Ishikawa (cell line): ENCODE measurements at regions not wholly inside any gene's neighbourhood (a gene's known extent, or its start where the extent isn't known, plus 50 kb on each side); places are given as distances from the start of the nearest gene placed in this dataset.

Experiments used
- CEBPB ChIP-seq: IDR thresholded peaks from 2 replicates; pipeline ENCODE4 v1.6.1; 2012
- CREB1 ChIP-seq: IDR thresholded peaks from 2 replicates; pipeline ENCODE4 v1.6.1; 2012; ENCODE audit warnings: low read depth
- EGR1 ChIP-seq: IDR thresholded peaks from 2 replicates; pipeline ENCODE4 v1.6.1; 2012
- FOXM1 ChIP-seq: IDR thresholded peaks from 2 replicates; pipeline ENCODE4 v1.6.1; 2012; ENCODE audit warnings: low read depth, borderline replicate concordance
- RAD21 ChIP-seq: IDR thresholded peaks from 2 replicates; pipeline ENCODE4 v1.6.1; 2012; ENCODE audit warnings: low read depth
- TAF1 ChIP-seq: IDR thresholded peaks from 2 replicates; pipeline ENCODE4 v1.6.1; 2012; ENCODE audit warnings: low read depth, mild to moderate bottlenecking
- TEAD4 ChIP-seq: IDR thresholded peaks from 2 replicates; pipeline ENCODE4 v1.6.1; 2012
- TF ChIP-seq, protein P1 (sequence below): IDR thresholded peaks from 2 replicates; pipeline ENCODE4 v1.6.1; 2012; ENCODE audit warnings: low read depth, mild to moderate bottlenecking
- TF ChIP-seq, protein P2 (sequence below): IDR thresholded peaks from 2 replicates; pipeline ENCODE4 v1.6.1; 2012

DNA sequence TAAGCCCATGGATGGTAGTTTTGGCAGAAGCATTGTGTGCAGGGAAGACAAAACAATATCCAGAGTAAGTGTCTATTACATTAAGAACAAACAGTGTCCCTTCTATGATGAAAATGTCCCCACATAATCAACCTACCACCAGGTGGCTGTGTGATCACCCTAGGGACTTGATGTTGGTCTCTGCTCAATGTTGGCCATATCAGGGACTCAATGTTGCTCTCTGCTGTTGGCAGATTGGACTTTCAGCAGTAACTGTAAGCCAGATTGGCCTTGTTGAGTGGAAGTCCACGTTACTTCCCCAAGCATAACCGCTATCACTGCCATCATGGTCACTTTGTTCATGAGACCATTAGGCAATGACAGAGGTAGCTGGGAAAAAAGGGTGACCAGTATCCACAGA is 52.8 kb upstream of the PRSS3 start:
- no peak for TF ChIP-seq CREB1
- no peak for TF ChIP-seq TEAD4
- no peak for TF ChIP-seq RAD21
- TF ChIP-seq FOXM1 = no peak
- TF ChIP-seq CEBPB = no peak
- no peak for TF ChIP-seq TAF1
- TF ChIP-seq, protein P1, sequence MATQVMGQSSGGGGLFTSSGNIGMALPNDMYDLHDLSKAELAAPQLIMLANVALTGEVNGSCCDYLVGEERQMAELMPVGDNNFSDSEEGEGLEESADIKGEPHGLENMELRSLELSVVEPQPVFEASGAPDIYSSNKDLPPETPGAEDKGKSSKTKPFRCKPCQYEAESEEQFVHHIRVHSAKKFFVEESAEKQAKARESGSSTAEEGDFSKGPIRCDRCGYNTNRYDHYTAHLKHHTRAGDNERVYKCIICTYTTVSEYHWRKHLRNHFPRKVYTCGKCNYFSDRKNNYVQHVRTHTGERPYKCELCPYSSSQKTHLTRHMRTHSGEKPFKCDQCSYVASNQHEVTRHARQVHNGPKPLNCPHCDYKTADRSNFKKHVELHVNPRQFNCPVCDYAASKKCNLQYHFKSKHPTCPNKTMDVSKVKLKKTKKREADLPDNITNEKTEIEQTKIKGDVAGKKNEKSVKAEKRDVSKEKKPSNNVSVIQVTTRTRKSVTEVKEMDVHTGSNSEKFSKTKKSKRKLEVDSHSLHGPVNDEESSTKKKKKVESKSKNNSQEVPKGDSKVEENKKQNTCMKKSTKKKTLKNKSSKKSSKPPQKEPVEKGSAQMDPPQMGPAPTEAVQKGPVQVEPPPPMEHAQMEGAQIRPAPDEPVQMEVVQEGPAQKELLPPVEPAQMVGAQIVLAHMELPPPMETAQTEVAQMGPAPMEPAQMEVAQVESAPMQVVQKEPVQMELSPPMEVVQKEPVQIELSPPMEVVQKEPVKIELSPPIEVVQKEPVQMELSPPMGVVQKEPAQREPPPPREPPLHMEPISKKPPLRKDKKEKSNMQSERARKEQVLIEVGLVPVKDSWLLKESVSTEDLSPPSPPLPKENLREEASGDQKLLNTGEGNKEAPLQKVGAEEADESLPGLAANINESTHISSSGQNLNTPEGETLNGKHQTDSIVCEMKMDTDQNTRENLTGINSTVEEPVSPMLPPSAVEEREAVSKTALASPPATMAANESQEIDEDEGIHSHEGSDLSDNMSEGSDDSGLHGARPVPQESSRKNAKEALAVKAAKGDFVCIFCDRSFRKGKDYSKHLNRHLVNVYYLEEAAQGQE = no peak
- no peak for TF ChIP-seq EGR1
- TF ChIP-seq, protein P2, sequence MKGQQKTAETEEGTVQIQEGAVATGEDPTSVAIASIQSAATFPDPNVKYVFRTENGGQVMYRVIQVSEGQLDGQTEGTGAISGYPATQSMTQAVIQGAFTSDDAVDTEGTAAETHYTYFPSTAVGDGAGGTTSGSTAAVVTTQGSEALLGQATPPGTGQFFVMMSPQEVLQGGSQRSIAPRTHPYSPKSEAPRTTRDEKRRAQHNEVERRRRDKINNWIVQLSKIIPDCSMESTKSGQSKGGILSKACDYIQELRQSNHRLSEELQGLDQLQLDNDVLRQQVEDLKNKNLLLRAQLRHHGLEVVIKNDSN = no peak
